Gastroesophageal sphincter (tissue), 4 donors: ENCODE measurements at regions not wholly inside any gene's neighbourhood (a gene's known extent, or its start where the extent isn't known, plus 50 kb on each side); places are given as distances from the start of the nearest gene placed in this dataset.

ENCODE experiments used
- ATAC-seq: fragments of 150-250 bp; one replicate; pipeline ENCODE4 v1.9.1; 2016; ENCODE audit warnings: mild to moderate bottlenecking, moderate library complexity
- H3K27ac ChIP-seq, 4 donors: fragments of 200-600 bp; sonication (generic) in 3 of 4; 1 replicate in 3 of 4; 2 replicates in 1 of 4; pipeline ENCODE4 v1.5.1; 2016 to 2019
- H3K27me3 ChIP-seq: fragments of 200-600 bp; sonication (generic); one replicate; pipeline ENCODE4 v1.5.1; 2019
- H3K36me3 ChIP-seq, 2 donors: fragments of 200-600 bp; sonication (generic); one replicate each; pipeline ENCODE4 v1.5.1; 2019; ENCODE audit warnings: control low read depth in 1 of 2
- H3K4me1 ChIP-seq, 3 donors: fragments of 200-600 bp; sonication (generic); 1 replicate in 2 of 3; 2 replicates in 1 of 3; pipeline ENCODE4 v1.5.1; 2016 to 2019; ENCODE audit warnings: control low read depth in 2 of 3
- H3K4me3 ChIP-seq, 2 donors: fragments of 200-600 bp; sonication (generic); one replicate each; pipeline ENCODE4 v1.5.1; 2019; ENCODE audit warnings: mild to moderate bottlenecking in 1 of 2, moderate library complexity in 1 of 2
- H3K9me3 ChIP-seq, 3 donors: fragments of 200-600 bp; sonication (generic); one replicate each; pipeline ENCODE4 v1.5.1; 2017 to 2019; ENCODE audit warnings: control low read depth in 2 of 3
- EP300 ChIP-seq: sonication (generic); formaldehyde crosslinking; IDR thresholded peaks from one replicate; pipeline ENCODE4 v1.6.1; 2017; ENCODE audit warnings: antibody characterized with exemption, mild to moderate bottlenecking
- POLR2A ChIP-seq, 2 donors: fragments of 450-650 bp; IDR thresholded peaks; one replicate each; pipeline ENCODE4 v1.6.1; 2017; ENCODE audit warnings: antibody characterized with exemption in 2 of 2, mild to moderate bottlenecking in 2 of 2, moderate library complexity in 1 of 2
- POLR2AphosphoS5 ChIP-seq: sonication (generic); formaldehyde crosslinking; IDR thresholded peaks from one replicate; pipeline ENCODE4 v1.6.1; 2017; ENCODE audit warnings: antibody characterized with exemption
- WGBS, 2 donors: methylation state at CpG; one replicate each; pipeline ENCODE4 v1.1.5; 2018; ENCODE audit warnings: low coverage in 1 of 2; 5-methylcytosine and 5-hydroxymethylcytosine counted together
- TF ChIP-seq, protein P1 (sequence below), 4 experiments: fragments of 200-600 bp in 2 of 4; fragments of 450-650 bp in 2 of 4; sonication (generic) in 1 of 4; IDR thresholded peaks; one replicate each; pipeline ENCODE4 v1.5.1; 2017 to 2019; ENCODE audit warnings: antibody characterized with exemption in 4 of 4, mild to moderate bottlenecking in 2 of 4, moderate library complexity in 2 of 4

DNA sequence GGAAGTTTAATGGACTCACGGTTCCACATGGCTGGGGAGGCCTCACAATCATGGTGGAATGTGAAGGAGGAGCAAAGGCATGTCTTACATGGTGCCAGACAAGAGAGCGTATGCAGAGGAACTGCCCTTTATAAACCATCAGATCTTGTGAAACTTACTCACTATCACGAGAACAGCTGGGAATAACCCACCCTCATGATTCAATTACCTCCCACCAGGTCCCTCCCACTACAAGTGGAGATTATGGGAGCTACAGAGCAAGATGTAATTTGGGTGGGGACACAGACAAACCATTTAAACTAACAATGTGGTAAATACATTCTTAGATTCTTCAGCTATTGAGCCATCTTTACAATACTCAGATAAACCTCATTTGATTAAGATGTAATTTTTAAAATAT is 176.1 kb downstream of the SH3BP4 start:
- 79 to 100% methylated on average over 1 to 3 of the region's 3 CpGs for WGBS, 2 donors
- H3K4me3 ChIP-seq, result no peak overlapping the region
- H3K9me3 ChIP-seq, result no peaks in the 10 kb centered on the region
- no peak overlapping the region for H3K27ac ChIP-seq
- no peak for ATAC-seq
- H3K27me3 ChIP-seq, result peaks cover 11% of the 10 kb centered on the region
- no peaks in the 10 kb centered on the region for H3K4me1 ChIP-seq
- TF ChIP-seq, protein P1, sequence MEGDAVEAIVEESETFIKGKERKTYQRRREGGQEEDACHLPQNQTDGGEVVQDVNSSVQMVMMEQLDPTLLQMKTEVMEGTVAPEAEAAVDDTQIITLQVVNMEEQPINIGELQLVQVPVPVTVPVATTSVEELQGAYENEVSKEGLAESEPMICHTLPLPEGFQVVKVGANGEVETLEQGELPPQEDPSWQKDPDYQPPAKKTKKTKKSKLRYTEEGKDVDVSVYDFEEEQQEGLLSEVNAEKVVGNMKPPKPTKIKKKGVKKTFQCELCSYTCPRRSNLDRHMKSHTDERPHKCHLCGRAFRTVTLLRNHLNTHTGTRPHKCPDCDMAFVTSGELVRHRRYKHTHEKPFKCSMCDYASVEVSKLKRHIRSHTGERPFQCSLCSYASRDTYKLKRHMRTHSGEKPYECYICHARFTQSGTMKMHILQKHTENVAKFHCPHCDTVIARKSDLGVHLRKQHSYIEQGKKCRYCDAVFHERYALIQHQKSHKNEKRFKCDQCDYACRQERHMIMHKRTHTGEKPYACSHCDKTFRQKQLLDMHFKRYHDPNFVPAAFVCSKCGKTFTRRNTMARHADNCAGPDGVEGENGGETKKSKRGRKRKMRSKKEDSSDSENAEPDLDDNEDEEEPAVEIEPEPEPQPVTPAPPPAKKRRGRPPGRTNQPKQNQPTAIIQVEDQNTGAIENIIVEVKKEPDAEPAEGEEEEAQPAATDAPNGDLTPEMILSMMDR (IDR thresholded peaks at IDR 0.05), result no peak
- TF ChIP-seq POLR2A (IDR thresholded peaks at IDR 0.05), result no peak
- no peaks in the 10 kb centered on the region for H3K36me3 ChIP-seq

DNA sequence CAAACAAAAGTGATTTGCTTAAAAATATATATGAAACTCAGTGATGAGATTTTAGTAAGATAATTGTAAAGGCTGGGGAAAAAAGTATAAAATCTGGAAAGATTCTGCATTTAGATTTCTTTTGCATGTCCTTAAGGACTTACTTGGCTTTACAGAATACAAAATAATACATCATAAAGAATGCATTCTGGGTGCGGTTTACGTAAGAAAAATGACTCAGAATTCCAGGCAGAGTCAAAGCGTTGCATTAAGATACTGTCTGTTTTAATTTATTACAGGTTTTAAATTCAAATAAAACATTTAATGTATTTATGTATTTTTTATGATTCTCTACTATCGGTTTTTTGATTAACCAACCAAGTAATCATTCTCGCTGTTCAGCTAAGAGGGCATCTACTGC is 178.0 kb downstream of the SH3BP4 start:
- H3K36me3 ChIP-seq, result no peaks in the 10 kb centered on the region
- 67 to 86% methylated on average over 5 of the region's 5 CpGs for WGBS, 2 donors
- TF ChIP-seq POLR2A (IDR thresholded peaks at IDR 0.05) (no peak), EP300 (no peak), POLR2AphosphoS5 (no peak)
- TF ChIP-seq, protein P1 (IDR thresholded peaks at IDR 0.05), result no peak
- no peak overlapping the region for H3K27ac ChIP-seq
- peaks cover 11% of the 10 kb centered on the region for H3K27me3 ChIP-seq
- no peaks in the 10 kb centered on the region for H3K9me3 ChIP-seq
- H3K4me3 ChIP-seq, result no peak overlapping the region
- no peaks in the 10 kb centered on the region for H3K4me1 ChIP-seq
- ATAC-seq, result no peak

DNA sequence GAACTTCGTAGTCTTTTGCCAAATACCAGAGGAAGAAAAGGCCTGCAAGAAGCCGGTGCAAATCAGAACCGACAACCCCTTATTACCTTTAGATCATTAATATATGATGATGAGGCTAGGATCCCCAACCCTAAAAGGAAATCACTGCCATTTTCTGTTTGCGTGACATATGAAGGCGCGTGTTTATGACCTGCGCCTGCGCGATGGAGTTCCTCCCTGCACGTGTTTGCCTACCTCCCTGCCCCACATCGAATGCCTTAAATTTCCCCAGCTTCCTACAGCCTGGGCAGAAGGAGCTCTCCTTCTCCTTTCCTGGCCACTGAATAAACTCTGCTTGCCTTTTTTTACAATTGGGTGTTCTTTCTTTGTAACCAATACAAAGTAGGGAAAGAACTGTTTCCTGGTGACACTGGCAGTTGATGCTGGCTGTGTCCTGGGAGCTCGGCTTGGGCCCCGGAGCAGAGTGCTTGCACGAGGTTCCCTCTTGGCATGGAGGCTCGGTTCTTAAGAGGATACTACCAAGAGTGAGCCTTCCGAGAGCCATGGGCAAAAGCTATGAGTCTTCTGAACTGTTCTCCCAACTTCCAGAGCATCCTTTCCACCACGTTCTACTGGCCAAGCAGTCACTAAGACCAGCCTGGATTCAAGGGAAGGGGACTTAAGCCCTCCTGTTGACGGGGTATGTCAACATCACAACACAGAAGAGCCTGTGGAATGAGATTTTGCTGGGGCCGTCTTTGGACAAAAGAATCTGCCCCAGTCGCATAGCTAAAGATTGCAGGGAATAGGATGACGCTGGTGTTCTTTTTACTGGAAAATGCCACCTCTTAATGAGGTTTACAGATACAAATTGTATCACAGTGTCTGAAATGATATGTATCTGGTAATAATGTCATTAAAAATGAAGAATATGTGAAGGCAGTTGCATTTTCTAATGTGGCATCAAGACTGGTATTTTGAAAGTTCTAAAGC is 179.8 kb downstream of the SH3BP4 start:
- H3K4me3 ChIP-seq, result no peak overlapping the region
- no peaks in the 10 kb centered on the region for H3K9me3 ChIP-seq
- no peak for TF ChIP-seq POLR2AphosphoS5
- no peak for TF ChIP-seq POLR2A (IDR thresholded peaks at IDR 0.05)
- TF ChIP-seq, protein P1 (IDR thresholded peaks at IDR 0.05), result no peak
- no peak for TF ChIP-seq EP300
- ATAC-seq, result no peak
- no peaks in the 10 kb centered on the region for H3K4me1 ChIP-seq
- no peak overlapping the region for H3K27ac ChIP-seq
- H3K27me3 ChIP-seq, result peaks cover 11% of the 10 kb centered on the region
- H3K36me3 ChIP-seq, result no peaks in the 10 kb centered on the region
- WGBS, 2 donors, result 90 to 93% methylated on average over 11 to 19 of the region's 21 CpGs

DNA sequence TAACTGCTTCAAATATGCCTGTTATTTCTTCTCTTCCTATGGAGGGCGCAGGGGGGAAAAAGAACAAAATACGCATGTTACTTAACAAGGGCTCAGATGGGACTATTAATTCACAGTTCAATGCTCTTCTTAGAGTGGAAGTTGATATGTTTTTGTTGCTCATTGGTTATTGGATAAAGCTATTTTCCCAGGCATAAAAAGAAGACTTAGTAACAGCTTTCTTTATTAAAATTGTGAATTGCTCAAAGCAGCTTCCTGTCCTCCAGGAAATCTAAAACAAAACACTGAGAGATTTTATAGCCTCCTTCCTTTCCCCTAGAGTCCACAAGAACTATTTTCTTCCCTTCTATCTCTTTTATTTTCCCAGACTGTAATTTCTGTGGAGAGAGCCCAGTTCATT is 180.8 kb downstream of the SH3BP4 start:
- ATAC-seq, result no peak

More for the DNA sequence above, 180.8 kb downstream of the SH3BP4 start:
- Histone ChIP-seq H3K36me3 (no peaks in the 10 kb centered on the region), H3K27me3 (peaks cover 11% of the 10 kb centered on the region), H3K4me1 (no peaks in the 10 kb centered on the region), H3K4me3 (no peak overlapping the region), H3K9me3 (no peaks in the 10 kb centered on the region), H3K27ac (no peak overlapping the region)
- WGBS, 2 donors, result 91 to 100% methylated on average over 2 of the region's 2 CpGs
- TF ChIP-seq POLR2A (IDR thresholded peaks at IDR 0.05) (no peak), POLR2AphosphoS5 (no peak), EP300 (no peak)
- TF ChIP-seq, protein P1 (IDR thresholded peaks at IDR 0.05), result no peak
